ENCODE measurements at regions not wholly inside any gene's neighbourhood (a gene's known extent, or its start where the extent isn't known, plus 50 kb on each side); places are given as distances from the start of the nearest gene placed in this dataset.

DNA sequence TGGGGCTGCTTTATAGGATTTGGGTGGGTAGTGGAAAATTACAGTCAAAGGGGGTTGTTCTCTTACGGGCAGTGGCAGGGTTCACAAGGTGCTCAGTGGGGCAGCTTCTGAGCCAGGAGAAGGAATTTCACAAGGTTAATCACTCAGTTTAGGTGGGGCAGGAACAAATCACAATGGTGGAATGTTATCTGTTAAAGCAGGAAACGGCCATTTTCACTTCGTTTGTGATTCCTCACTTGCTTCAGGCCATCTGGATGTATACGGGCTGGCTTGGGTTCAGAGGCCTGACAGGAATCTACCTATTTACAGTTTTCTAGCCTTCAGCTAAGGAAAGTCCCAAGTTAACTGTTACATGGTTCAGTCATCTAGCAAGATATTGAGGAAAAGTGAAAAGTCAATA, 1003.5 kb downstream of the STPG2 start:
- no peak for TF ChIP-seq CEBPB (IDR thresholded peaks at IDR 0.05; ENCODE audit: low read depth, low read length)
- TF ChIP-seq SMC3 (IDR thresholded peaks at IDR 0.05; ENCODE audit: low read depth, low read length) = no peak
- TF ChIP-seq, protein P1, sequence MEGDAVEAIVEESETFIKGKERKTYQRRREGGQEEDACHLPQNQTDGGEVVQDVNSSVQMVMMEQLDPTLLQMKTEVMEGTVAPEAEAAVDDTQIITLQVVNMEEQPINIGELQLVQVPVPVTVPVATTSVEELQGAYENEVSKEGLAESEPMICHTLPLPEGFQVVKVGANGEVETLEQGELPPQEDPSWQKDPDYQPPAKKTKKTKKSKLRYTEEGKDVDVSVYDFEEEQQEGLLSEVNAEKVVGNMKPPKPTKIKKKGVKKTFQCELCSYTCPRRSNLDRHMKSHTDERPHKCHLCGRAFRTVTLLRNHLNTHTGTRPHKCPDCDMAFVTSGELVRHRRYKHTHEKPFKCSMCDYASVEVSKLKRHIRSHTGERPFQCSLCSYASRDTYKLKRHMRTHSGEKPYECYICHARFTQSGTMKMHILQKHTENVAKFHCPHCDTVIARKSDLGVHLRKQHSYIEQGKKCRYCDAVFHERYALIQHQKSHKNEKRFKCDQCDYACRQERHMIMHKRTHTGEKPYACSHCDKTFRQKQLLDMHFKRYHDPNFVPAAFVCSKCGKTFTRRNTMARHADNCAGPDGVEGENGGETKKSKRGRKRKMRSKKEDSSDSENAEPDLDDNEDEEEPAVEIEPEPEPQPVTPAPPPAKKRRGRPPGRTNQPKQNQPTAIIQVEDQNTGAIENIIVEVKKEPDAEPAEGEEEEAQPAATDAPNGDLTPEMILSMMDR (conservative IDR thresholded peaks at IDR 0.05; ENCODE audit: low read depth, low read length) = no peak
- no peak for TF ChIP-seq RCOR1 (IDR thresholded peaks at IDR 0.05; ENCODE audit: insufficient replicate concordance, low read length)
